Upper lobe of right lung (tissue), 1 donor: ENCODE measurements at regions not wholly inside any gene's neighbourhood (a gene's known extent, or its start where the extent isn't known, plus 50 kb on each side); places are given as distances from the start of the nearest gene placed in this dataset.
"Not testable (repeated sequence)": the region's sequence is repeated elsewhere in the genome, so short reads cannot be mapped to it uniquely, and the experiment has no call there.

ENCODE experiments used
- ATAC-seq: fragments of 200-7000 bp; cut with Tn5 transposase; one replicate; pipeline ENCODE4 v1.9.1; 2020; ENCODE audit warnings: mild to moderate bottlenecking, moderate library complexity
- DNase-seq: peaks from one replicate; pipeline ENCODE4 v3.0.0-alpha.2; 2020
- H3K27ac ChIP-seq: fragments of 200-600 bp; one replicate; pipeline ENCODE4 v1.8.0; 2022
- H3K27me3 ChIP-seq: fragments of 200-600 bp; one replicate; pipeline ENCODE4 v1.8.0; 2022; ENCODE audit warnings: mild to moderate bottlenecking
- H3K36me3 ChIP-seq: fragments of 200-600 bp; one replicate; pipeline ENCODE4 v1.8.0; 2022
- H3K4me1 ChIP-seq: fragments of 200-600 bp; one replicate; pipeline ENCODE4 v1.8.0; 2022
- H3K4me3 ChIP-seq: fragments of 200-600 bp; one replicate; pipeline ENCODE4 v1.8.0; 2022; ENCODE audit warnings: mild to moderate bottlenecking
- H3K9me3 ChIP-seq: fragments of 200-600 bp; one replicate; pipeline ENCODE4 v1.8.0; 2022
- intact Hi-C: fragments of 100-400 bp; cut with DNase I; formaldehyde crosslinking; loops from one replicate; pipeline ENCODE4 v1.11.0; 2022
- TF ChIP-seq, protein P1 (sequence below): fragments of 200-600 bp; IDR thresholded peaks from one replicate; pipeline ENCODE4 v1.8.0; 2022; ENCODE audit warnings: antibody characterized with exemption
- donor health status: DM: no; HTN: yes; CAD: no; lungs with severe emphysema.

DNA sequence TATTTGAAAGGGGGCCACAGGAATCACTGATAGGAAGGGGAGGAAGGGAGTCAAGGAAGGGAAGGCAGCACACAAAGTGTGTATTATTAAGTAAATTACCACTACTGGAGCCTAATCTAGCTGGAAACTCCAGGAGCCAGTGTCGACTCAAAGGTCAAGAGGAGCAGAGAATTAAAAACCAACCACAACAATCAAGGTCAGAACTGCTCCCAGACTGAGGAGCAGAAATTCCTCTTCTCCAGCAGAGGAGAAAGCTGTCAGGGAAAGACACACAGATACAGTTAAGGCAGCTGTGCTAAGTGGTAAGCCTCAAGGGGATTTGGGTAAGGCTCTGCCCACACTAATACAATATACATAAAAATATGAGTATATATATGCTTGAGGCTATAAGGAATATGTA is 87.5 kb upstream of the PTPN13 start:
- peaks cover 7% of the 10 kb centered on the region for H3K4me1 ChIP-seq
- intact Hi-C loops, result no loop called here
- H3K36me3 ChIP-seq, result no peaks in the 10 kb centered on the region
- TF ChIP-seq, protein P1, sequence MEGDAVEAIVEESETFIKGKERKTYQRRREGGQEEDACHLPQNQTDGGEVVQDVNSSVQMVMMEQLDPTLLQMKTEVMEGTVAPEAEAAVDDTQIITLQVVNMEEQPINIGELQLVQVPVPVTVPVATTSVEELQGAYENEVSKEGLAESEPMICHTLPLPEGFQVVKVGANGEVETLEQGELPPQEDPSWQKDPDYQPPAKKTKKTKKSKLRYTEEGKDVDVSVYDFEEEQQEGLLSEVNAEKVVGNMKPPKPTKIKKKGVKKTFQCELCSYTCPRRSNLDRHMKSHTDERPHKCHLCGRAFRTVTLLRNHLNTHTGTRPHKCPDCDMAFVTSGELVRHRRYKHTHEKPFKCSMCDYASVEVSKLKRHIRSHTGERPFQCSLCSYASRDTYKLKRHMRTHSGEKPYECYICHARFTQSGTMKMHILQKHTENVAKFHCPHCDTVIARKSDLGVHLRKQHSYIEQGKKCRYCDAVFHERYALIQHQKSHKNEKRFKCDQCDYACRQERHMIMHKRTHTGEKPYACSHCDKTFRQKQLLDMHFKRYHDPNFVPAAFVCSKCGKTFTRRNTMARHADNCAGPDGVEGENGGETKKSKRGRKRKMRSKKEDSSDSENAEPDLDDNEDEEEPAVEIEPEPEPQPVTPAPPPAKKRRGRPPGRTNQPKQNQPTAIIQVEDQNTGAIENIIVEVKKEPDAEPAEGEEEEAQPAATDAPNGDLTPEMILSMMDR, result no peak
- no peak overlapping the region for H3K4me3 ChIP-seq
- DNase-seq (no peak), ATAC-seq (no peak)
- no peak overlapping the region for H3K27ac ChIP-seq
- no peaks in the 10 kb centered on the region for H3K9me3 ChIP-seq
- H3K27me3 ChIP-seq, result no peaks in the 10 kb centered on the region

- Histone ChIP-seq H3K4me1 (peaks cover 7% of the 10 kb centered on the region), H3K27ac (no peak overlapping the region), H3K36me3 (no peaks in the 10 kb centered on the region), H3K4me3 (no peak overlapping the region), H3K27me3 (no peaks in the 10 kb centered on the region), H3K9me3 (no peaks in the 10 kb centered on the region)
- DNase-seq (no peak), ATAC-seq (no peak)
- TF ChIP-seq, protein P1, result no peak
- intact Hi-C loops, result no loop called here
Measured at GRCh38 chr4:86508436-86508835, 85.7 kb upstream of the PTPN13 start.

DNA sequence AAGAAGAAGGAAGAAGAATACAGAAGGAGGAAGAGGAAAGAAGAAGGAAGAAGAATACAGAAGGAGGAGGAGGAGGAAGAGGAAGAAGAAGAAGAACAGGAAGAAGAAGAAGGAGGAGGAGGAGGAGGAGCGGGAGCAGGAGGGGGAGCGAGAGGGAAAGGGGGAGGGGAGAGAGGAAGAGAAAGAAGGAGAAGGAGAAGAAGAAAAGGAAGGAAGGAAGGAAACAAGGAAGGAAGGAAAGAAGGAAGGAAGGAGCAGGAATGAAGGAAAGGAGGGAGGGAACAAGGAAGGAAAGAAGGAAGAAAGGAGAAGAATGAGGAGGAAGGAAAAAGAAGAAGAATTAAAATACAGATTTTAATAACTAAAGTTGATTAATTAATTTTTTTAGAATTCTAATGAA is 82.5 kb upstream of the PTPN13 start:
- intact Hi-C loops, result no loop called here
- Histone ChIP-seq H3K9me3 (no peaks in the 10 kb centered on the region), H3K27me3 (no peaks in the 10 kb centered on the region), H3K36me3 (no peaks in the 10 kb centered on the region), H3K4me1 (peaks cover 7% of the 10 kb centered on the region), H3K4me3 (no peak overlapping the region), H3K27ac (no peak overlapping the region)
- ATAC-seq (no peak), DNase-seq (no peak)
- TF ChIP-seq, protein P1, result no peak

GRCh38 chr4:86512631-86513030 is 81.5 kb upstream of the PTPN13 start:
- Histone ChIP-seq H3K4me3 (no peak overlapping the region), H3K9me3 (no peaks in the 10 kb centered on the region), H3K27ac (no peak overlapping the region), H3K36me3 (no peaks in the 10 kb centered on the region), H3K27me3 (no peaks in the 10 kb centered on the region), H3K4me1 (peaks cover 6% of the 10 kb centered on the region)
- ATAC-seq (no peak), DNase-seq (no peak)
- TF ChIP-seq, protein P1, result no peak
- intact Hi-C loops, result no loop called here

DNA sequence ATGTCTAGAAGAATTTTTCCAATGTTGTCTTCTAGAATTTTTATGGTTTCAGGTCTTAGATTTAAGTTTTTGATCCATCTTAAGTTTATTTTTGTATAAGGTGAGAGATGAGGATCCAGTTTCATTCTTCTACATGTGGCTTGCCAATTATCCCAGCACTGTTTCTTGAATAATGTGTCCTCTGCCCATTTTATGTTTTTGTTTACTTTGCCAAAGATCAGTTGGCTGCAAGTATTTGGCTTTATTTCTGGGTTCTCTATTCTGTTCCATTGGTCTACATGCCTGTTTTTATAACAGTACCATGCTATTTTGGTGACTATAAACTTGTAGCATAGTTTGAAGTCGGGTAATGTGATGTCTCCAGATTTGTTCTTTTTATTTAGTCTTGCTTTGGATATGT is 78.2 kb upstream of the PTPN13 start:
- DNase-seq, H3K4me3 ChIP-seq, H3K36me3 ChIP-seq, intact Hi-C loops, H3K9me3 ChIP-seq, H3K27ac ChIP-seq, H3K4me1 ChIP-seq, H3K27me3 ChIP-seq, ATAC-seq: not testable (repeated sequence)

GRCh38 chr4:86521373-86521969 is 72.6 kb upstream of the PTPN13 start:
- peak; percentile 83 for ATAC-seq
- Histone ChIP-seq H3K36me3 (no peaks in the 10 kb centered on the region), H3K4me3 (no peak overlapping the region), H3K27ac (no peak overlapping the region), H3K9me3 (no peaks in the 10 kb centered on the region), H3K27me3 (no peaks in the 10 kb centered on the region), H3K4me1 (no peaks in the 10 kb centered on the region)
- intact Hi-C loops, result no loop called here
- TF ChIP-seq, protein P1, result no peak
- DNase-seq, result no peak
